GM23338 (cell line): ENCODE measurements at regions not wholly inside any gene's neighbourhood (a gene's known extent, or its start where the extent isn't known, plus 50 kb on each side); places are given as distances from the start of the nearest gene placed in this dataset.
A peak's percentile ranks its signal among the peaks of the same experiment; 100 is the strongest.

Experiments used
- ATAC-seq: fragments of 200-7000 bp; cut with Tn5 transposase; 3 replicates; pipeline ENCODE4 v1.9.1; 2020
- DNase-seq: peaks from one replicate; pipeline ENCODE4 v3.0.0-alpha.2; 2015; ENCODE audit warnings: low spot score
- H2AFZ ChIP-seq: fragments of 200-600 bp; sonication (generic); 2 replicates; pipeline ENCODE4 v1.8.0; 2016; ENCODE audit warnings: antibody characterized with exemption, mild to moderate bottlenecking, moderate library complexity
- H3F3A ChIP-seq: fragments of 200-600 bp; sonication (generic); replicated peaks from 2 replicates; pipeline ENCODE4 v1.8.0; 2017; ENCODE audit warnings: antibody characterized with exemption, mixed run types, low read depth
- H3K27ac ChIP-seq: fragments of 200-600 bp; sonication (generic); 2 replicates; pipeline ENCODE4 v1.6.1; 2016; ENCODE audit warnings: low read depth
- H3K27me3 ChIP-seq: fragments of 200-600 bp; sonication (generic); 2 replicates; pipeline ENCODE4 v1.8.0; 2016; ENCODE audit warnings: mild to moderate bottlenecking, mixed run types, moderate library complexity; ENCODE audit not compliant: insufficient read depth
- H3K36me3 ChIP-seq: fragments of 200-600 bp; sonication (generic); 2 replicates; pipeline ENCODE4 v1.8.0; 2016; ENCODE audit warnings: mild to moderate bottlenecking; ENCODE audit not compliant: insufficient read depth
- H3K4me1 ChIP-seq: fragments of 200-600 bp; sonication (generic); 2 replicates; pipeline ENCODE4 v1.8.0; 2016; ENCODE audit warnings: mild to moderate bottlenecking, moderate library complexity; ENCODE audit not compliant: insufficient read depth
- H3K4me2 ChIP-seq: fragments of 200-600 bp; sonication (generic); 2 replicates; pipeline ENCODE4 v1.7.1; 2017; ENCODE audit warnings: mixed run types
- H3K4me3 ChIP-seq: fragments of 200-600 bp; sonication (generic); 2 replicates; pipeline ENCODE4 v1.6.1; 2016; ENCODE audit warnings: mixed run types
- H3K79me2 ChIP-seq: fragments of 200-600 bp; sonication (generic); replicated peaks from 2 replicates; pipeline ENCODE4 v1.8.0; 2017; ENCODE audit warnings: mild to moderate bottlenecking; ENCODE audit not compliant: insufficient read depth
- H3K9me2 ChIP-seq: fragments of 200-600 bp; sonication (generic); 2 replicates; pipeline ENCODE4 v1.8.0; 2017; ENCODE audit not compliant: insufficient read depth
- H4K20me1 ChIP-seq: fragments of 200-600 bp; sonication (generic); replicated peaks from 2 replicates; pipeline ENCODE4 v1.8.0; 2017; ENCODE audit warnings: mild to moderate bottlenecking; ENCODE audit not compliant: insufficient read depth
- H3K27ac Mint-ChIP-seq: 2 replicates; pipeline ENCODE4 v1.8.0; 2020; ENCODE audit warnings: inconsistent platforms, mild to moderate bottlenecking, moderate library complexity, mixed read lengths
- H3K27me3 Mint-ChIP-seq: 3 replicates; pipeline ENCODE4 v1.8.0; 2022; ENCODE audit warnings: low read depth, mild to moderate bottlenecking, moderate library complexity, mixed read lengths, inconsistent platforms; ENCODE audit not compliant: insufficient read depth, poor library complexity
- H3K36me3 Mint-ChIP-seq: 3 replicates; pipeline ENCODE4 v1.8.0; 2021; ENCODE audit warnings: low read depth, mild to moderate bottlenecking, inconsistent platforms, moderate library complexity, mixed read lengths
- H3K4me1 Mint-ChIP-seq: 3 replicates; pipeline ENCODE4 v1.8.0; 2020; ENCODE audit warnings: mild to moderate bottlenecking, inconsistent platforms, mixed read lengths
- H3K4me3 Mint-ChIP-seq: 3 replicates; pipeline ENCODE4 v1.8.0; 2021; ENCODE audit warnings: moderate library complexity, mild to moderate bottlenecking, inconsistent platforms, mixed read lengths
- H3K9me3 Mint-ChIP-seq: 3 replicates; pipeline ENCODE4 v1.8.0; 2020; ENCODE audit warnings: moderate library complexity, mild to moderate bottlenecking, inconsistent platforms, mixed read lengths
- CREB1 ChIP-seq: fragments of 250-450 bp; sonication (Bioruptor Pico); IDR thresholded peaks from 2 replicates; pipeline ENCODE4 v1.5.0; 2020; ENCODE audit warnings: low read depth, mild to moderate bottlenecking, moderate library complexity
- EZH2 ChIP-seq: fragments of 200-600 bp; sonication (generic); IDR thresholded peaks from one replicate; pipeline ENCODE4 v1.8.0; 2017; ENCODE audit warnings: antibody characterized with exemption, mild to moderate bottlenecking, low read depth; ENCODE audit not compliant: unreplicated experiment
- EZH2phosphoT487 ChIP-seq: fragments of 200-600 bp; sonication (generic); IDR thresholded peaks from one replicate; pipeline ENCODE4 v1.8.1; 2018; ENCODE audit warnings: antibody characterized with exemption; ENCODE audit not compliant: unreplicated experiment
- JUNB ChIP-seq: IDR thresholded peaks from one replicate; pipeline ENCODE4 v1.6.1; 2016; ENCODE audit warnings: antibody characterized with exemption; ENCODE audit not compliant: unreplicated experiment
- POLR2AphosphoS5 ChIP-seq: IDR thresholded peaks from 2 replicates; pipeline ENCODE4 v1.6.1; 2016; ENCODE audit warnings: antibody characterized with exemption, low read depth
- STAT1 ChIP-seq: IDR thresholded peaks from one replicate; pipeline ENCODE4 v1.6.1; 2016; ENCODE audit warnings: antibody characterized with exemption; ENCODE audit not compliant: unreplicated experiment
- TF ChIP-seq, protein P1 (sequence below), 2 experiments: fragments of 200-600 bp in 1 of 2; sonication (generic) in 1 of 2; conservative IDR thresholded peaks; 2 replicates each; pipeline versions ENCODE4 v1.5.1 to v1.6.1; 2016 to 2017; ENCODE audit warnings: antibody characterized with exemption in 2 of 2, low read depth in 2 of 2, mild to moderate bottlenecking in 2 of 2, moderate library complexity in 1 of 2

DNA sequence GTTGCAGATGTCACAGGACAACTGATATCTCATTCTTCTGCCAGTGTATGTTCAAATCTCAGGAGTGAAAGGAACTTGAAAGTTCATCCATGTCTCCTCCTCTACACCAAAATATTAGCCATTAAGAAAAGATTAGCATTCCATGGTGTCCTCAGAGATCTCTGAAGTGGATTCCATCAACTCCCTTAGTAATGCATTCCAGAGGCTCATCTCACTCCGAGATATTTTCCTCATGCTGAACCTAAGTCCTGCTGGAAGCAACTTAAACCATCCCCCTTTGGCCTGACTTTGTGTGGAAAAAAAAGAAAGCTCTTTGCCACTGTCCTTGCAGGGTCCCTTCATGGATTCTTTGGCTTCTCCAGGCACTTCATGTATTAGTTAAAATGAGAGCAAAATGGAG lies 155.7 kb upstream of the ZNF462 start:
- ATAC-seq (no peak), DNase-seq (no peak)
- no peak for TF ChIP-seq EZH2phosphoT487
- TF ChIP-seq EZH2, result no peak
- H3K36me3 ChIP-seq, result no peaks in the 10 kb centered on the region
- no peak overlapping the region for H3K4me3 ChIP-seq
- Mint-ChIP-seq H3K27me3 (no peaks in the 10 kb centered on the region), H3K36me3 (peaks cover 4% of the 10 kb centered on the region; the same call in 2 of the 3 replicates), H3K4me3 (no peak overlapping the region), H3K27ac (no peak overlapping the region), H3K9me3 (peaks cover 4% of the 10 kb centered on the region; the same call in 2 of the 3 replicates), H3K4me1 (peaks cover 3% of the 10 kb centered on the region; the same call in 1 of the 3 replicates)
- no peaks in the 10 kb centered on the region for H3F3A ChIP-seq
- no peaks in the 10 kb centered on the region for H3K79me2 ChIP-seq
- no peak overlapping the region for H3K27ac ChIP-seq
- peaks cover 3% of the 10 kb centered on the region; the same call in 1 of the 2 replicates for H3K9me2 ChIP-seq
- H3K4me2 ChIP-seq, result no peak overlapping the region
- H4K20me1 ChIP-seq, result no peaks in the 10 kb centered on the region
- H3K27me3 ChIP-seq, result no peaks in the 10 kb centered on the region
- no peaks in the 10 kb centered on the region for H3K4me1 ChIP-seq
- H2AFZ ChIP-seq, result no peak overlapping the region; the same call in 1 of the 2 replicates

DNA sequence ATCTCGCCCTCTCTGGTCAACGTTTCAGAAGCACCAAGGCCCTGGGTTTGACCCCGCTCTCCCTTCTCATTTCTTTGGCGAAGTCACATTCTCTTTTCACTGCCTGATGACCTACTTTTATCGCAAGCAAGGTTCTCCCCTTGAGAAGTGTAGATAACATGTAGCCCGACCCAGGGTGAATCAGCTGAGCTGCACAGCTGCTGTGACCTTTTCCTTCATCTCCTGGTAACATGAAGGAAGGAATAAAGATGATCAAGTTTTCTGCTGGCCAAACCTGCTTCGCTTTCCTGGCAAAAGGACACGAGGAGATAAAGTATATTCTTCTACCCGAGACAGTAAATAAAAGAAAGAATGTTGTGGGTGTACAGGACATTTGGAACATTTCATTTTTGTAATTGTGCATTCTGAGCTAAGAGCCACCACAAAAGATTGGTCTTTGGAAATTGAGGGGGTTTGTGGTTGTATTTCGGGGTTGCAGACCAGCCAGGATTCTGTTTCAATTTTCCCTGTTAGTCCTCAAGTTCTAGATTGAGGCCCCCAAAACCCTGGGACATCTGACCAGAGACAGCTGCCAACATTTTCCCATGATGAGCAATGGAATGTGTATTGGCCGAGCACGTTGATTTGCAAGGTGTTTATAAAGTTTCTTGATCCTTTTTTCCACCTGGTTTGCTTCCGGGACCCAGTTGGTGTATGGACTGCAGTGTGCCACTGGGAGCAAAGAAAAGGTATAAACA lies 155.1 kb upstream of the ZNF462 start:
- Histone ChIP-seq H3F3A (no peaks in the 10 kb centered on the region), H3K27me3 (no peaks in the 10 kb centered on the region), H4K20me1 (no peaks in the 10 kb centered on the region), H3K4me1 (no peaks in the 10 kb centered on the region), H3K9me2 (peaks cover 3% of the 10 kb centered on the region; the same call in 1 of the 2 replicates), H3K4me2 (no peak overlapping the region), H3K36me3 (no peaks in the 10 kb centered on the region), H3K4me3 (no peak overlapping the region), H3K79me2 (no peaks in the 10 kb centered on the region), H2AFZ (peak overlapping the region; percentile 45; the same call in 1 of the 2 replicates), H3K27ac (no peak overlapping the region)
- no peak for ATAC-seq
- TF ChIP-seq, protein P1, sequence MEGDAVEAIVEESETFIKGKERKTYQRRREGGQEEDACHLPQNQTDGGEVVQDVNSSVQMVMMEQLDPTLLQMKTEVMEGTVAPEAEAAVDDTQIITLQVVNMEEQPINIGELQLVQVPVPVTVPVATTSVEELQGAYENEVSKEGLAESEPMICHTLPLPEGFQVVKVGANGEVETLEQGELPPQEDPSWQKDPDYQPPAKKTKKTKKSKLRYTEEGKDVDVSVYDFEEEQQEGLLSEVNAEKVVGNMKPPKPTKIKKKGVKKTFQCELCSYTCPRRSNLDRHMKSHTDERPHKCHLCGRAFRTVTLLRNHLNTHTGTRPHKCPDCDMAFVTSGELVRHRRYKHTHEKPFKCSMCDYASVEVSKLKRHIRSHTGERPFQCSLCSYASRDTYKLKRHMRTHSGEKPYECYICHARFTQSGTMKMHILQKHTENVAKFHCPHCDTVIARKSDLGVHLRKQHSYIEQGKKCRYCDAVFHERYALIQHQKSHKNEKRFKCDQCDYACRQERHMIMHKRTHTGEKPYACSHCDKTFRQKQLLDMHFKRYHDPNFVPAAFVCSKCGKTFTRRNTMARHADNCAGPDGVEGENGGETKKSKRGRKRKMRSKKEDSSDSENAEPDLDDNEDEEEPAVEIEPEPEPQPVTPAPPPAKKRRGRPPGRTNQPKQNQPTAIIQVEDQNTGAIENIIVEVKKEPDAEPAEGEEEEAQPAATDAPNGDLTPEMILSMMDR (conservative IDR thresholded peaks at IDR 0.05; ENCODE audit: low read depth in 2 of 2), result no peak
- no peak for TF ChIP-seq CREB1 (CRISPR knock-in tag)
- no peak for TF ChIP-seq JUNB
- no peak for TF ChIP-seq EZH2
- no peak for TF ChIP-seq POLR2AphosphoS5
- no peak for TF ChIP-seq STAT1
- no peaks in the 10 kb centered on the region for H3K27me3 Mint-ChIP-seq
- no peak overlapping the region for H3K27ac Mint-ChIP-seq
- H3K4me3 Mint-ChIP-seq, result no peak overlapping the region
- peaks cover 4% of the 10 kb centered on the region; the same call in 2 of the 3 replicates for H3K9me3 Mint-ChIP-seq
- peaks cover 6% of the 10 kb centered on the region; the same call in 1 of the 3 replicates for H3K4me1 Mint-ChIP-seq
- peaks cover 4% of the 10 kb centered on the region; the same call in 2 of the 3 replicates for H3K36me3 Mint-ChIP-seq
- DNase-seq, result no peak
